ENCODE measurements at regions not wholly inside any gene's neighbourhood (a gene's known extent, or its start where the extent isn't known, plus 50 kb on each side); places are given as distances from the start of the nearest gene placed in this dataset.
"Not testable (repeated sequence)": the region's sequence is repeated elsewhere in the genome, so short reads cannot be mapped to it uniquely, and the experiment has no call there.

DNA sequence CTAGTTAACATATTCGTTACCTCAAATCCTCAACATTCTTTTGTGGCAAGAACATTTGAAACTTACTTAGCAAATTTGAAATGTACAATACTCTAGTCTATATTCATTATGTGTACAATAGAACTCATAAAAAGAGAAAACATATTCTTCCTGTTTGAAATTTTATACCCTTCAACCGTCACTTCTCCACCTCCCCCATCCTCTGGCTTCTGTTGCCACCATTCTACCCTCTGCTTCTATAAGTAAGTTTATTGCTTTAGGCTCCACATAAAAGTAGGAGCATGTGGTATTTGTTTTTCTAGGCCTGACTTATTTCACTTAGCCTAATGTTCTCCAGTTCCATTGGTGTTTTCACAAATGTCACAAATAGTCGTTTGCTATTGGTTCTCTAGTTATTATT is 205.3 kb downstream of the TENT5A start:
- Mint-ChIP-seq H3K9me3 (peaks cover 3% of the 10 kb centered on the region), H3K4me3 (no peak overlapping the region), H3K27me3 (no peaks in the 10 kb centered on the region), H3K4me1 (ENCODE audit: low read depth) (no peaks in the 10 kb centered on the region), H3K27ac (no peak overlapping the region), H3K36me3 (no peaks in the 10 kb centered on the region)
- intact Hi-C loops (cut with micrococcal nuclease): no loop called here
- CTCF ChIA-PET: no interaction called here
- POLR2A ChIA-PET: no interaction called here
- DNase-seq: no peak

DNA sequence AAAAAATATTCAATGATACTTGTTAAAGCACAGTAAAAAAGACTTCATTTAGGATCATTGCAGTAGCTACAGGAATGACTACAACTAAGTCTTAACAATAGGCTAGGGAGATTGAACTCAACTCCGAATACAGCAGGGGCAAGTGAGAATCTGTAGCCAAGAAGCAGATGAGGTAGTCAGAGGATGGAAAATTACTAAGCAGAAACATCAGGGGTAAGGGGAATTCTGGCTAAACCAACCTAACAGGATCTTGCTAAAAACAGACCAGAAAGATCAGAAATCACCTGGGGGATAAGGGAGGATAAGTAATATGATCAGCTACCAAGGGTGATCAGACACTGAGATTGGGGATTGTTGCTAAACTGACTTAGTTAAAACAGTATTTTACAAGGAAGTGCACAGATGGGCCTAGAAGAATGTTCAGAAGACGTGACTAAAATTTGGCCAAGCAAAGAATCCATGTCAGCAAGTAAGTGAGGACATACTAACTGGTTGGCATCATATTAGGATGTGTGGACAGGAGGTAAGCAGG is 217.5 kb downstream of the TENT5A start:
- no peak overlapping the region for H3K27ac Mint-ChIP-seq
- CTCF ChIA-PET: no interaction called here
- H3K4me1 Mint-ChIP-seq (ENCODE audit: low read depth): no peaks in the 10 kb centered on the region
- intact Hi-C loops (cut with micrococcal nuclease): no loop called here
- no peak overlapping the region for H3K4me3 Mint-ChIP-seq
- POLR2A ChIA-PET: no interaction called here
- no peaks in the 10 kb centered on the region for H3K36me3 Mint-ChIP-seq
- no peak for DNase-seq
- peaks cover 4% of the 10 kb centered on the region for H3K9me3 Mint-ChIP-seq
- H3K27me3 Mint-ChIP-seq: no peaks in the 10 kb centered on the region

DNA sequence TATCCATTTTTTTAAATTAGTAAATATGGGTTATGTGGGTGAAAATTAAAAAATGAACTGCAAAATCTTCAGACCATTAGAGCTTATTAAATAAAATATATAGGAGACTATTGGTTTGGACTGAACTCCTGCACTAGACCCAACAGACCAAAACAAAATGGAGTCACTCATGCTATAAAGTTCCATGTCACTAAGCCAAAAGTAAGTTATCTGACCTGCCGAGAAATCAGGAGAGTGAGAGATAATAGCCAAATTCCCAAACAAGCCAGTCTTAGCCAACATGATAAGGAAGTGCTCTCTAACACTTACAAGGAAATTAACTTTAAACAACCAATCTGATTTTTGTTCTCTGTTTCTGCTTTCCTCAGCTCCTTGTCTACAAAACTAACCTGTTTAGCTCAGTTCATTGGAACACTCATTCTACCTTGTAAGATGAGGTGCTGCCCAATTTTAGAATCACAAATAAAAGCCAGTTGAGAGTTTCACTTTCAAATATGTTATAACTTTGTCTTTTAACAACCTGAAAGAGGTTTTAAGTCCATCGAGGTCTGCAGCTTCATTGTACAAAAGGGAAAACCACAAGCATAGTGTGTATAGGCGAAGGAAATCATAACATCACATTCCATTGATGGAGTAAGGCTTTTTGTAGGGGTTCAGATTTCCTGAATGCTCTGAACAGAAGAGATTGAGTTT is 220.5 kb downstream of the TENT5A start:
- no peak for DNase-seq
- intact Hi-C loops (cut with micrococcal nuclease): no loop called here
- H3K36me3 Mint-ChIP-seq: no peaks in the 10 kb centered on the region
- peaks cover 4% of the 10 kb centered on the region for H3K9me3 Mint-ChIP-seq
- H3K27ac Mint-ChIP-seq: no peak overlapping the region
- ChIA-PET CTCF (no interaction called here), POLR2A (no interaction called here)
- H3K27me3 Mint-ChIP-seq: no peaks in the 10 kb centered on the region
- no peak overlapping the region for H3K4me3 Mint-ChIP-seq
- no peaks in the 10 kb centered on the region for H3K4me1 Mint-ChIP-seq (ENCODE audit: low read depth)

DNA sequence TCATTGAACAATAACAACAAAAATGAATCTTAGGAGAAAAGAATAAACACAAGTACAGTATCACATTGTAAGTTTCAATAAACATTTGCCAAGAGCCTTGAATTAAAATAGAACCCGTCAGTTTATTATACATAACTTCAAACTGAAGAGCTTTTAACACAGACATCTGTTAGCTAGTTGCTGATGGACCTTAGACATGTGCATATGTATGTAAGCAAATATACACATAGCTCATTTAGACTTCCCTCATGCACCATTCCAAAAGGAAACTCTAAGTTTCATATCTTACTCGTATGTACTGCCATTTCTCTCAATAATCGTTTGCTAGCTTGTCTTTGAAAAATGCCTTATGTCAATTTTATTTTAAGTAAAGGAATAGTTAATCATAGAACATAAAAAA is 235.0 kb downstream of the TENT5A start:
- Mint-ChIP-seq H3K9me3 (peaks cover 6% of the 10 kb centered on the region), H3K27ac (no peak overlapping the region), H3K36me3 (no peaks in the 10 kb centered on the region), H3K4me3 (no peak overlapping the region), H3K27me3 (no peaks in the 10 kb centered on the region), H3K4me1 (ENCODE audit: low read depth) (no peaks in the 10 kb centered on the region)
- CTCF ChIA-PET: no interaction called here
- intact Hi-C loops (cut with micrococcal nuclease): no loop called here
- DNase-seq: no peak
- POLR2A ChIA-PET: no interaction called here

DNA sequence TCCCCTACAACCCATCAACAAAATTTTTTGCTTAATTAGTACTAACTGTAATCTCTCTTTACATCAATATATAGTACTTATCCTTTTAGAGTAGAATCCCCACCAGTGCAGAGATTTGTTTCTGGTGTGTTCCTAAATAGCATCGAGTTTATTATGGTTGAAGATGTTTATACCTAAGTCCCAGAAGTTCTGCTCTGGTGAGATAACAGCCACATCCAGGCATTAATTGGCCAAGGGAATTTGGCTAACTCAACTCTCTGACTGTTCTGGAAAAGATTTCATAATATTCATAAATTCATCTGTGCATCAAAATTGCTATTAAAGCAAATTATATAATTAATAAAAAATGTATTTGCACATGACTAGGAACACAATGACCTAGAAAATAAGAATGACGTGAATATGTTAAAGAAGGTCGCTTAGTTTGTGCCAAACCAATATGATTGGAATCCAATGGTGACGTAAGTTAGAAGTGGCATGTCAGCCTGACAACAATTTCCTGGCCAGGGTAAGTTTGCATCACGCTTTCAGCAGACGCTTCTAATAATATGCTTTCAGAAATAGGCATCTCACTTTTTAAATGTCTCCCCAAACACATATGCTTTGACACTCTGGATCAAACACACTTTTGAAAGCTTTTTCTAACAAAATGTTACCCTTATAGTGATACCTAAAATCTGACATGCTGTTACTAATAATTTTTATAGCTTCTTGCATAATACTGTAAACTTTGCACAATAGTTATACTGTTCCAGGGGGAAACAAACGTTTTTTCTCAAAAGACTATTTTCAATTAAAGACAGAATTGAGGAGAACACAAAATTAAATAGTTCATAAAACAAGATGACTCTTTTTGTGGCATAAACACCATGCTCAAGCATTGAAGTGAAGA is 236.7 kb downstream of the TENT5A start:
- ChIA-PET POLR2A (no interaction called here), CTCF (no interaction called here)
- no peaks in the 10 kb centered on the region for H3K36me3 Mint-ChIP-seq
- H3K4me3 Mint-ChIP-seq: no peak overlapping the region
- no peak for DNase-seq
- H3K4me1 Mint-ChIP-seq (ENCODE audit: low read depth): no peaks in the 10 kb centered on the region
- peaks cover 6% of the 10 kb centered on the region for H3K9me3 Mint-ChIP-seq
- intact Hi-C loops (cut with micrococcal nuclease): no loop called here
- no peak overlapping the region for H3K27ac Mint-ChIP-seq
- no peaks in the 10 kb centered on the region for H3K27me3 Mint-ChIP-seq

DNA sequence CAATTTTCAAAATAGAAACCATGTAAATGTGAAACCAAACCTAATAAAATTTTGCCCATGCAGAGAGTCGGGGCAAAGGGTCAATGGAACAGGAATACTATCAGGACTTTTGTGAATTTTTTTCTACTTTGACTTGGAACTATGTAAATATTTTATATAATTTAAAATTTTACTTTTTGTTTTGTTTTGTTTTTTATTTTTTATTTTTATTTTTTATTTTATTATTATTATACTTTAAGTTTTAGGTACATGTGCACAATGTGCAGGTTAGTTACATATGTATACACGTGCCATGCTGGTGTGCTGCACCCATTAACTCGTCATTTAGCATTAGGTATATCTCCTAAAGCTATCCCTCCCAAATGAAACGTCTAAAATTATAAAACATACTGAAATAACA is 238.3 kb downstream of the TENT5A start:
- H3K4me3 Mint-ChIP-seq; POLR2A ChIA-PET; intact Hi-C loops (cut with micrococcal nuclease); H3K9me3 Mint-ChIP-seq; H3K36me3 Mint-ChIP-seq; H3K4me1 Mint-ChIP-seq (ENCODE audit: low read depth); H3K27ac Mint-ChIP-seq; CTCF ChIA-PET; H3K27me3 Mint-ChIP-seq; DNase-seq: not testable (repeated sequence)

DNA sequence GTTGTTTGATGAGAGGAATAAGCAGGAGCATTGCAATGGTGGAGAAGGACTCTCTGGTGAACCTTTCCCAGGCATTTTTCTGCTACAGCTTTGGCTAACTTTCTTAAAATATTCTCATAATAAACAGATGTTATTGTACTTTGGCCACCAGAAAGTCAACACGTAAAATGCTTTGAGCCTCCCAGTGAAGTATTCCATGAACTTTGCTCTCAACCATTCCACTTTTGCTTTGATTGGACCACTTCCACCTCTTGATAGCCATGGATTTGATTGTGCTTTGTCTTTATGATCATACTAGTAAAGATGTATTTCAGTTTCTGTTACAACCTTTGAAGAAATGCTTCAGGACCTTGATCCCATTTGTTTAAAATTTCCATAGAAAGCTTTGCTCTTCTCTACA is 241.1 kb downstream of the TENT5A start:
- ChIA-PET POLR2A (no interaction called here), CTCF (no interaction called here)
- peaks cover 2% of the 10 kb centered on the region for H3K9me3 Mint-ChIP-seq
- no peak overlapping the region for H3K4me3 Mint-ChIP-seq
- no peaks in the 10 kb centered on the region for H3K36me3 Mint-ChIP-seq
- no peak overlapping the region for H3K27ac Mint-ChIP-seq
- DNase-seq: no peak
- intact Hi-C loops (cut with micrococcal nuclease): no loop called here
- H3K27me3 Mint-ChIP-seq: no peaks in the 10 kb centered on the region
- no peaks in the 10 kb centered on the region for H3K4me1 Mint-ChIP-seq (ENCODE audit: low read depth)

DNA sequence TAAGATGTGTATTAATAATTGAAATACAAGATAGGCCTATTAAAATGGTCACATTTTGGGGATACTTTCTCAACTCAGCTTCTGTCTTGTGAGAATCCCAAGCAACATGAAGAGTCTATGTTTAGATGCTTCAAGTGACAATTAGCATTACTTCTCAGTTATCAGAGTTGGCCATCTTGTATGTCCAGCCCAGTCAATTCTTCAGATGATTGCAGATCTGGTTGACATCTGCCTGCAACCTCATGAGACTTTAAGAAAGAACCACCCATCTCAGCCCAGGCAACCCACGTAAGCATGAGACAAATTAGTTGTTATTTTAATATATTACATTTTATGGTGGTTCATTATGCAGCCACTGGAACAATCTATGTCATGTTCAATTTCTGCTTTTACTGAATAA is 256.5 kb downstream of the TENT5A start:
- H3K4me1 Mint-ChIP-seq (ENCODE audit: low read depth): no peaks in the 10 kb centered on the region
- no peak overlapping the region for H3K27ac Mint-ChIP-seq
- POLR2A ChIA-PET: no interaction called here
- H3K4me3 Mint-ChIP-seq: no peak overlapping the region
- no peaks in the 10 kb centered on the region for H3K36me3 Mint-ChIP-seq
- DNase-seq: no peak
- CTCF ChIA-PET: no interaction called here
- intact Hi-C loops (cut with micrococcal nuclease): no loop called here
- H3K9me3 Mint-ChIP-seq: peaks cover 4% of the 10 kb centered on the region
- no peaks in the 10 kb centered on the region for H3K27me3 Mint-ChIP-seq

DNA sequence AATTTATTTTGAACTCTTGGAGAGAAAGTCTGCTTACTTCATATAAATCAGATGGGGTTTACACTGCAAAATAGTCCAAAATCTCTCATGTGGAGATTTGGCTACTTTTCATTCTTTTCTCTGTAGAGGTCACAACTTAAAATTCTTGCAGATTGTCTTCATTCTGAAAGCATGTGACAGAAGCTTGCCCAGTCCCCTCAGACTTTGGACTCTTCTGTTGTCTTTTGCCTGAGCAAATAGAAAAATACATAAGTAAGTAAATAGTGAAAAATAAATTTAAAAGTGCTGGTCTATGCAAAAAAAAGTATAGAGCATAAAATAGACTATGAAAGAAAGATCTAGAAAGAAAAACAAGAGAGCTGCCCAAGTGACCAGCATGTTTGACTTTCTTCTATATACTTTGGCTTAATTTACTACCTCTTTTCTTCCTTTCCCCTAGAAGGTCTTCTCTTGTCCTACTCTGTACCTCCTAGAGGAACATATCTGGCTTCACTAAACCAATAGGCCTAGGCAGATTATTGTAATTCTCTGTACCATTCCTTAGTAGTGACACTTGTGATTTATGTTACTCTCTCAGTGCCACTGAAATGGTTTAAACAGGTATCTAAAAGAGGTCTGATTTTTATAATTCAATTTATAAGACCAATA is 260.9 kb downstream of the TENT5A start:
- ChIA-PET POLR2A (no interaction called here), CTCF (no interaction called here)
- H3K36me3 Mint-ChIP-seq: no peaks in the 10 kb centered on the region
- no peaks in the 10 kb centered on the region for H3K27me3 Mint-ChIP-seq
- no peak overlapping the region for H3K27ac Mint-ChIP-seq
- no peaks in the 10 kb centered on the region for H3K9me3 Mint-ChIP-seq
- no peaks in the 10 kb centered on the region for H3K4me1 Mint-ChIP-seq (ENCODE audit: low read depth)
- intact Hi-C loops (cut with micrococcal nuclease): no loop called here
- no peak for DNase-seq
- no peak overlapping the region for H3K4me3 Mint-ChIP-seq

DNA sequence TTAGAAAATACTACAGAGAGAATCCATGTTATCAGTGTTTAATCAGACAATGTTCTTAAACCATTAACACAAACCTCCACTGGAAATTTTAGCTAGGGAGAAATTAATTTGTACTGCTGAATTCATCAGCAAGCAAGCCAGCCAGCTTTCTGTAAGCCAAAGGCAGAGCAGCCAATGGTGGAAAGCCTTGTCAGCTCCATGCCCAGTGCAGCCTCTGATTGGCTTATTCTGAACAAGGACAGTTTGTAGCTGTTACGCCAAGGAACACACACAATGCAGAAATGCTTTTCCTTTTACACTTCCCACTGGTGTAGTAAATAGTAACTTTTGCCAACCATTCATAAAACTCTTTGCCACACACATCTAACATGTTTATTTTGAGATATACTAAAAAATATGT is 265.0 kb downstream of the TENT5A start:
- no peaks in the 10 kb centered on the region for H3K4me1 Mint-ChIP-seq (ENCODE audit: low read depth)
- H3K27me3 Mint-ChIP-seq: no peaks in the 10 kb centered on the region
- H3K4me3 Mint-ChIP-seq: no peak overlapping the region
- H3K27ac Mint-ChIP-seq: no peak overlapping the region
- POLR2A ChIA-PET: no interaction called here
- DNase-seq: no peak
- CTCF ChIA-PET: no interaction called here
- intact Hi-C loops (cut with micrococcal nuclease): no loop called here
- no peaks in the 10 kb centered on the region for H3K36me3 Mint-ChIP-seq
- no peaks in the 10 kb centered on the region for H3K9me3 Mint-ChIP-seq

DNA sequence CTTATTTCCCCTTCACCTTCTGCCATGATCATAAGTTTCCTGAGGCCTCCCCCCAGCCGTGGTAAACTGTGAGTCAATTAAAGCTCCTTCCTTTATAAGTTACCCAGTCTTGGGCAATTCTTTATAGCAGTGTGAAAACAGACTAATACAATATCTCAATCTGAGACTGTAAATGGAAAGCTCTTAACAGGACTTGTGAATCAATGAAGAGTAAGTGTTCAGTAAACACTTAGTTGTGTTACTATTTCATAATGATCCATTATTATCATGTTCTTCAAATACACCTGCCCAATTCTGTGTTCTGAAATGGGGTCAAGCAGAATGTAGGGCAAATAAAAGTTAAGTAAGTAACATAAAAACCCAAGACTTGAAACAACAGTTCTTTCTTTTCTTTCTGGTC is 266.2 kb downstream of the TENT5A start:
- ChIA-PET CTCF (no interaction called here), POLR2A (no interaction called here)
- no peaks in the 10 kb centered on the region for H3K36me3 Mint-ChIP-seq

DNA sequence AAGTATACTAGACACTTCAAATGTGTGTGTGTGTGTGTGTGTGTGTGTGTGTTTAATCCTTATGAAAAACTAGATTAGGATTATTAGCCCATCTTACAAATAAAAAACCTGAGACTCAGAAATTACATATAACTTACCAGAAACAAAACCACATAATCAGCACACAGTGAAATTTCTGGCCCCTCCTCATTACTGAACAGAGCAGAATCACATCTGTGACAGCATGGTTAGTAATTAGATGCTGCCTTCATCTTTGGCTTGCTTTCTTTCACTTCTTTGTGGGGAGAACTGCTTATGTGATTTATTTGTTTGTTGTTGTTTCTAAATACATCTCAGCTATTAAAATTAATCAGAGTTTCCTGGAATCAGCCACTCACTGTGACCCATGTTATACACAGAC is 267.1 kb downstream of the TENT5A start:
- intact Hi-C loops (cut with micrococcal nuclease): no loop called here
- no peaks in the 10 kb centered on the region for H3K9me3 Mint-ChIP-seq
- no peaks in the 10 kb centered on the region for H3K36me3 Mint-ChIP-seq
- H3K4me1 Mint-ChIP-seq (ENCODE audit: low read depth): no peaks in the 10 kb centered on the region
- no peak for DNase-seq
- ChIA-PET CTCF (no interaction called here), POLR2A (no interaction called here)
- no peak overlapping the region for H3K27ac Mint-ChIP-seq
- H3K4me3 Mint-ChIP-seq: no peak overlapping the region
- H3K27me3 Mint-ChIP-seq: no peaks in the 10 kb centered on the region

More for the DNA sequence above, 266.2 kb downstream of the TENT5A start:
- DNase-seq: no peak
- Mint-ChIP-seq H3K9me3 (no peaks in the 10 kb centered on the region), H3K4me1 (ENCODE audit: low read depth) (no peaks in the 10 kb centered on the region), H3K27ac (no peak overlapping the region), H3K4me3 (no peak overlapping the region), H3K27me3 (no peaks in the 10 kb centered on the region)
- intact Hi-C loops (cut with micrococcal nuclease): no loop called here

DNA sequence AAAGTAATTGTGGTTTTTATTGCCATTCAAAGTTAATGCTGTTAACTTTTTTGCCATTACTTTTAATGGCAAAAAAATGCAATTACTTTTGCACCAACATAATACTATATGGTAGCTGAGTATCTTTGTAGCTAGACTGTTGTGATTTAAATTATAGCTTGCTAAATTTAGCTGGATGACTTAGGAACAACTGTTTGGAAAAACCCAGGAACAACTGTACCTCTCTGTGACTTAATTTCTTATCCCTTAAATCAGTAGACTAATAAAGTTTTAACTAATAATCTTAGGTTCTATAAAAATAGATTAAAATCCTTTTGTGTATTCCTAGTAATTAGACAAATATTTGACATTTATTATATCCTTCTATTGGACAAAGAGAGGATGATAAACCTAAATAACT is 268.2 kb downstream of the TENT5A start:
- POLR2A ChIA-PET: no interaction called here
- no peak for DNase-seq
- H3K4me3 Mint-ChIP-seq: no peak overlapping the region
- H3K4me1 Mint-ChIP-seq (ENCODE audit: low read depth): no peaks in the 10 kb centered on the region
- H3K27ac Mint-ChIP-seq: no peak overlapping the region
- intact Hi-C loops (cut with micrococcal nuclease): no loop called here
- H3K27me3 Mint-ChIP-seq: no peaks in the 10 kb centered on the region
- CTCF ChIA-PET: no interaction called here
- H3K36me3 Mint-ChIP-seq: no peaks in the 10 kb centered on the region
- no peaks in the 10 kb centered on the region for H3K9me3 Mint-ChIP-seq

Measured in activated CD4-positive, alpha-beta memory T cell treated with anti-CD3 and anti-CD28 coated beads for 36 hours (primary cell).